HG03558 (cell line): ENCODE measurements at regions not wholly inside any gene's neighbourhood (a gene's known extent, or its start where the extent isn't known, plus 50 kb on each side); places are given as distances from the start of the nearest gene placed in this dataset.

Experiments
- ATAC-seq: cut with Tn5 transposase; IDR thresholded peaks from one replicate; pipeline ENCODE4 v1.9.1; 2021; ENCODE audit warnings: moderate number of reproducible peaks; ENCODE audit not compliant: unreplicated experiment; ENCODE audit errors: extremely low read depth

GRCh38 chr16:85364323-85365040 lies 248.6 kb upstream of the GSE1 start:
- no peak for ATAC-seq

GRCh38 chr16:85365120-85365519 lies 248.0 kb upstream of the GSE1 start:
- no peak for ATAC-seq

GRCh38 chr16:85366031-85366763 lies 246.9 kb upstream of the GSE1 start:
- ATAC-seq, result no peak

- no peak for ATAC-seq
These were observed 245.6 kb upstream of the GSE1 start for GRCh38 chr16:85367485-85367884.

- no peak for ATAC-seq
These were observed 244.1 kb upstream of the GSE1 start for GRCh38 chr16:85369060-85369459.

GRCh38 chr16:85369741-85370528 lies 243.2 kb upstream of the GSE1 start:
- ATAC-seq, result no peak

- no peak for ATAC-seq
These were observed 242.6 kb upstream of the GSE1 start for GRCh38 chr16:85370543-85370880.

- no peak for ATAC-seq
These were observed 242.1 kb upstream of the GSE1 start for GRCh38 chr16:85370881-85371651.

- ATAC-seq, result no peak
These were observed 241.2 kb upstream of the GSE1 start for GRCh38 chr16:85371948-85372347.

- no peak for ATAC-seq
These were observed 240.3 kb upstream of the GSE1 start for GRCh38 chr16:85372627-85373372.

GRCh38 chr16:85373741-85374570 lies 239.2 kb upstream of the GSE1 start:
- ATAC-seq, result no peak

- no peak for ATAC-seq
These were observed 238.6 kb upstream of the GSE1 start for GRCh38 chr16:85374571-85374872.

- no peak for ATAC-seq
These were observed 237.8 kb upstream of the GSE1 start for GRCh38 chr16:85375282-85375681.

GRCh38 chr16:85376292-85377095 lies 236.6 kb upstream of the GSE1 start:
- no peak for ATAC-seq

- ATAC-seq, result no peak
These were observed 235.6 kb upstream of the GSE1 start for GRCh38 chr16:85377388-85378144.

- ATAC-seq, result no peak
These were observed 234.7 kb upstream of the GSE1 start for GRCh38 chr16:85378145-85379040.
